ENCODE measurements at regions not wholly inside any gene's neighbourhood (a gene's known extent, or its start where the extent isn't known, plus 50 kb on each side); places are given as distances from the start of the nearest gene placed in this dataset.

DNA sequence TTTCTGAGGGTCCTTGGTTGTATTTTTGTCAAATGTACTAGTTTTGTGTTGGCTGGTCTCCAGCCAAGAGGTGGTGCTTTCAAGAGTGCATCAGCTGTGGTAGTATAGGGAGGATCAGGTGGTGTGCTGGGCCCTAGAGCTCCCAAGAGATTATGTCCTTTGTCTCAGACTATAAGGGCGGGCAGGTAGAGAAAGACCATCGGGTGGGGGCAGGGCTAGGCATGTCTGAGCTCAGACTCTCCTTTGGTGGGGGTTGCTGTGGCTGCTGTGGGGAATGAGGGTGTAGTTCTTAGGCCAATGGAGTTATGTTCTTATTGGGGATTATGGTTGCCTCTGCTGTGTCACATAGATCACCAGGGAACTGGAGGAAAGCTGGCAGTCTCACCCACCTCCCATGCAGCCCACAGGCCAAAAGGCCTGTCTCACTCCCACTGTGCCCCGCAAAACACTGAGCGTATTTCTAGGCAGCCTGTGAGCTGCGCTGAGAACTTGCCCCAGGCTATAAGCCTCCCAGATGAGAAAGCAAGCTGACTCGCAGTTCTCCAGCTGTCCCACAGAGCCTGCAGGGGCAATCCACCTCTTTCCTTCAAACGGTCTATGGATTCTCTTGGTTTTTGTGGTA is 1066.7 kb downstream of the GRM8 start:
- TF ChIP-seq, protein P1, sequence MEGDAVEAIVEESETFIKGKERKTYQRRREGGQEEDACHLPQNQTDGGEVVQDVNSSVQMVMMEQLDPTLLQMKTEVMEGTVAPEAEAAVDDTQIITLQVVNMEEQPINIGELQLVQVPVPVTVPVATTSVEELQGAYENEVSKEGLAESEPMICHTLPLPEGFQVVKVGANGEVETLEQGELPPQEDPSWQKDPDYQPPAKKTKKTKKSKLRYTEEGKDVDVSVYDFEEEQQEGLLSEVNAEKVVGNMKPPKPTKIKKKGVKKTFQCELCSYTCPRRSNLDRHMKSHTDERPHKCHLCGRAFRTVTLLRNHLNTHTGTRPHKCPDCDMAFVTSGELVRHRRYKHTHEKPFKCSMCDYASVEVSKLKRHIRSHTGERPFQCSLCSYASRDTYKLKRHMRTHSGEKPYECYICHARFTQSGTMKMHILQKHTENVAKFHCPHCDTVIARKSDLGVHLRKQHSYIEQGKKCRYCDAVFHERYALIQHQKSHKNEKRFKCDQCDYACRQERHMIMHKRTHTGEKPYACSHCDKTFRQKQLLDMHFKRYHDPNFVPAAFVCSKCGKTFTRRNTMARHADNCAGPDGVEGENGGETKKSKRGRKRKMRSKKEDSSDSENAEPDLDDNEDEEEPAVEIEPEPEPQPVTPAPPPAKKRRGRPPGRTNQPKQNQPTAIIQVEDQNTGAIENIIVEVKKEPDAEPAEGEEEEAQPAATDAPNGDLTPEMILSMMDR (conservative IDR thresholded peaks at IDR 0.05 in 1 of 2, IDR thresholded peaks at IDR 0.05 in 1 of 2; ENCODE audit: low read depth in 1 of 2, low read length in 2 of 2) = no peak
- no peak for TF ChIP-seq EZH2 (IDR thresholded peaks at IDR 0.05; ENCODE audit: low read length, missing control alignments)

DNA sequence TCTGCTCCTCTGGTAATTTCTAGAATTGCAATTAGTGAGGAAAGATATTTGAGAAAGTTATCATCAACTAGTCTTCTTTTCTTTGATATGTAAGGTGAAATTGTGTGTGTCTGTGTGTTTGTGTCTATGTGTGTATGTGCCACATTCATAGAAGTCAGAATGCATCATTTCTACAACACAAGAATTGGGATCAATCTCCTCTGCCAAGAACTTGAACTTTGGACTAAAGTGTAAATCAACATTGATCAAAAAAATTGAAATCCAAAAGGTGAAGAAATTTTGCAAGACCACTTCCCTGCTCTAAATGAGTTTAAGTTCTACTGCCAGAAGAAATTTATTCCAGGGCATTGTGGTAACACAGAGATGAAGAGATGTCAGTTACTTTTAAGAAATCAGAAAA is 1072.8 kb downstream of the GRM8 start:
- H3K27ac ChIP-seq (ENCODE audit: insufficient read depth, low read length) = no peak overlapping the region
- no peaks in the 10 kb centered on the region for H3K79me2 ChIP-seq (ENCODE audit: control insufficient read depth, insufficient read depth, low read length)
- no peak overlapping the region for H3K4me2 ChIP-seq (ENCODE audit: extremely low read depth, insufficient read depth, low read length)
- no peaks in the 10 kb centered on the region for H3K27me3 ChIP-seq (ENCODE audit: control insufficient read depth, insufficient read depth, low read length)
- H2AFZ ChIP-seq (ENCODE audit: low read length) = no peak overlapping the region
- no peaks in the 10 kb centered on the region for H4K20me1 ChIP-seq (ENCODE audit: control insufficient read depth, extremely low read depth, insufficient read depth, low read length)
- no peak overlapping the region for H3K4me3 ChIP-seq (replicated peaks in 1 of 4; ENCODE audit: control extremely low read depth in 1 of 4, insufficient read depth in 1 of 4, low read depth in 3 of 4, low read length in 4 of 4)
- no peaks in the 10 kb centered on the region for H3K4me1 ChIP-seq (ENCODE audit: control insufficient read depth, extremely low read depth, insufficient read depth, low read length)
- DNase-seq (ENCODE audit: low read depth in 2 of 2) = no peak
- no peak for TF ChIP-seq EZH2 (IDR thresholded peaks at IDR 0.05; ENCODE audit: low read length, missing control alignments)
- TF ChIP-seq, protein P1 (conservative IDR thresholded peaks at IDR 0.05 in 1 of 2, IDR thresholded peaks at IDR 0.05 in 1 of 2; ENCODE audit: low read depth in 1 of 2, low read length in 2 of 2) = no peak
- no peaks in the 10 kb centered on the region for H3K9me3 ChIP-seq (ENCODE audit: control insufficient read depth, insufficient read depth, low read depth, low read length)
- no peaks in the 10 kb centered on the region for H3K36me3 ChIP-seq (ENCODE audit: control insufficient read depth, insufficient read depth, low read length)
- no peak overlapping the region for H3K9ac ChIP-seq (ENCODE audit: insufficient read depth, low read length)

More for the DNA sequence above, 1066.7 kb downstream of the GRM8 start:
- Histone ChIP-seq H3K36me3 (ENCODE audit: control insufficient read depth, insufficient read depth, low read length) (no peaks in the 10 kb centered on the region), H3K79me2 (ENCODE audit: control insufficient read depth, insufficient read depth, low read length) (no peaks in the 10 kb centered on the region), H2AFZ (ENCODE audit: low read length) (no peak overlapping the region), H3K27me3 (ENCODE audit: control insufficient read depth, insufficient read depth, low read length) (no peaks in the 10 kb centered on the region), H3K4me2 (ENCODE audit: extremely low read depth, insufficient read depth, low read length) (no peak overlapping the region), H4K20me1 (ENCODE audit: control insufficient read depth, extremely low read depth, insufficient read depth, low read length) (no peaks in the 10 kb centered on the region), H3K9ac (ENCODE audit: insufficient read depth, low read length) (no peak overlapping the region), H3K27ac (ENCODE audit: insufficient read depth, low read length) (no peak overlapping the region), H3K4me1 (ENCODE audit: control insufficient read depth, extremely low read depth, insufficient read depth, low read length) (no peaks in the 10 kb centered on the region), H3K4me3 (replicated peaks in 1 of 4; ENCODE audit: control extremely low read depth in 1 of 4, insufficient read depth in 1 of 4, low read depth in 3 of 4, low read length in 4 of 4) (no peak overlapping the region), H3K9me3 (ENCODE audit: control insufficient read depth, insufficient read depth, low read depth, low read length) (no peaks in the 10 kb centered on the region)
- no peak for DNase-seq (ENCODE audit: low read depth in 2 of 2)

DNA sequence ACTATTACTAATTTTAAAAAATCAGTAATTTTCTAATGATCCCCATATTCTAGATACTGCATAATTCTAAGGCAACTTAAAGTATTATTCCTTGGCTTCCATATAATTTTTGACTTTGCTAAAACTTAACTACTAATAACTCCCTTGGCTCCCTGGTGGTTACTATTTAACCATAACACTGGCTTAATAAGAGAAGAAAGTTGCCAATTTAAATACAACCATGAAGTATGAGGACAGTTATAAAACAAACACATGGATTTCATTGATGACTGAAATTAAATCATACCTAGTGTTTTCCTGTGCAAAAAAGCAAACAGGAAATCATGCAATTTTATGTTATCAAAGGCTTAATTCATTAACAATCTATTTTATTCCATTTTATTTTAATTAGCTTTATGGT is 1073.9 kb downstream of the GRM8 start:
- no peak overlapping the region for H2AFZ ChIP-seq (ENCODE audit: low read length)
- no peak overlapping the region for H3K4me2 ChIP-seq (ENCODE audit: extremely low read depth, insufficient read depth, low read length)
- H3K9ac ChIP-seq (ENCODE audit: insufficient read depth, low read length) = no peak overlapping the region
- no peaks in the 10 kb centered on the region for H4K20me1 ChIP-seq (ENCODE audit: control insufficient read depth, extremely low read depth, insufficient read depth, low read length)
- H3K9me3 ChIP-seq (ENCODE audit: control insufficient read depth, insufficient read depth, low read depth, low read length) = no peaks in the 10 kb centered on the region
- H3K36me3 ChIP-seq (ENCODE audit: control insufficient read depth, insufficient read depth, low read length) = no peaks in the 10 kb centered on the region
- DNase-seq (ENCODE audit: low read depth in 2 of 2) = no peak
- TF ChIP-seq, protein P1 (conservative IDR thresholded peaks at IDR 0.05 in 1 of 2, IDR thresholded peaks at IDR 0.05 in 1 of 2; ENCODE audit: low read depth in 1 of 2, low read length in 2 of 2) = no peak
- TF ChIP-seq EZH2 (IDR thresholded peaks at IDR 0.05; ENCODE audit: low read length, missing control alignments) = no peak
- no peak overlapping the region for H3K27ac ChIP-seq (ENCODE audit: insufficient read depth, low read length)
- no peaks in the 10 kb centered on the region for H3K79me2 ChIP-seq (ENCODE audit: control insufficient read depth, insufficient read depth, low read length)
- no peaks in the 10 kb centered on the region for H3K4me1 ChIP-seq (ENCODE audit: control insufficient read depth, extremely low read depth, insufficient read depth, low read length)
- H3K27me3 ChIP-seq (ENCODE audit: control insufficient read depth, insufficient read depth, low read length) = no peaks in the 10 kb centered on the region
- H3K4me3 ChIP-seq (replicated peaks in 1 of 4; ENCODE audit: control extremely low read depth in 1 of 4, insufficient read depth in 1 of 4, low read depth in 3 of 4, low read length in 4 of 4) = no peak overlapping the region

All from fibroblast of lung (primary cell).